ENCODE measurements at regions not wholly inside any gene's neighbourhood (a gene's known extent, or its start where the extent isn't known, plus 50 kb on each side); places are given as distances from the start of the nearest gene placed in this dataset.

GRCh38 chr10:28354511-28354910 is 51.6 kb upstream of the MPP7 start:
- TF ChIP-seq EZH2phosphoT487 (IDR thresholded peaks at IDR 0.05; ENCODE audit: low read depth) = no peak
- TF ChIP-seq CTCF (IDR thresholded peaks at IDR 0.05; ENCODE audit: low read depth, low read length) = no peak
- H3K4me3 ChIP-seq (ENCODE audit: low read length) = no peak overlapping the region
- H2AFZ ChIP-seq (ENCODE audit: low read depth, low read length) = no peak overlapping the region
- H3K27ac ChIP-seq (ENCODE audit: low read length) = no peak overlapping the region
- no peaks in the 10 kb centered on the region for H3K36me3 ChIP-seq (replicated peaks; ENCODE audit: low read depth, low read length)
- H4K20me1 ChIP-seq (ENCODE audit: insufficient read depth, low read length) = no peaks in the 10 kb centered on the region
- H3K9me3 ChIP-seq (ENCODE audit: insufficient read depth, low read length) = no peaks in the 10 kb centered on the region
- no peaks in the 10 kb centered on the region for H3K27me3 ChIP-seq (ENCODE audit: low read depth, low read length)
- no peak overlapping the region for H3K9ac ChIP-seq (ENCODE audit: low read length)
- no peaks in the 10 kb centered on the region for H3K79me2 ChIP-seq (ENCODE audit: low read length)
- H3K4me2 ChIP-seq (ENCODE audit: low read length) = no peak overlapping the region
- no peaks in the 10 kb centered on the region for H3K4me1 ChIP-seq (ENCODE audit: low read length)

GRCh38 chr10:28355376-28355775 is 52.5 kb upstream of the MPP7 start:
- Histone ChIP-seq H3K4me3 (ENCODE audit: low read length) (no peak overlapping the region), H3K27me3 (ENCODE audit: low read depth, low read length) (no peaks in the 10 kb centered on the region), H3K4me2 (ENCODE audit: low read length) (no peak overlapping the region), H3K27ac (ENCODE audit: low read length) (no peak overlapping the region), H3K79me2 (ENCODE audit: low read length) (no peaks in the 10 kb centered on the region), H3K36me3 (replicated peaks; ENCODE audit: low read depth, low read length) (no peaks in the 10 kb centered on the region), H3K9me3 (ENCODE audit: insufficient read depth, low read length) (no peaks in the 10 kb centered on the region), H4K20me1 (ENCODE audit: insufficient read depth, low read length) (no peaks in the 10 kb centered on the region), H3K4me1 (ENCODE audit: low read length) (peaks cover 4% of the 10 kb centered on the region; the same call in 1 of the 2 replicates), H2AFZ (ENCODE audit: low read depth, low read length) (no peak overlapping the region), H3K9ac (ENCODE audit: low read length) (no peak overlapping the region)
- TF ChIP-seq CTCF (IDR thresholded peaks at IDR 0.05; ENCODE audit: low read depth, low read length) (no peak), EZH2phosphoT487 (IDR thresholded peaks at IDR 0.05; ENCODE audit: low read depth) (no peak)

GRCh38 chr10:28359334-28359733 is 56.5 kb upstream of the MPP7 start:
- H3K4me2 ChIP-seq (ENCODE audit: low read length) = no peak overlapping the region
- H4K20me1 ChIP-seq (ENCODE audit: insufficient read depth, low read length) = no peaks in the 10 kb centered on the region
- H3K36me3 ChIP-seq (replicated peaks; ENCODE audit: low read depth, low read length) = no peaks in the 10 kb centered on the region
- H3K79me2 ChIP-seq (ENCODE audit: low read length) = no peaks in the 10 kb centered on the region
- no peaks in the 10 kb centered on the region for H3K27me3 ChIP-seq (ENCODE audit: low read depth, low read length)
- H2AFZ ChIP-seq (ENCODE audit: low read depth, low read length) = no peak overlapping the region
- no peak for TF ChIP-seq EZH2phosphoT487 (IDR thresholded peaks at IDR 0.05; ENCODE audit: low read depth)
- TF ChIP-seq CTCF (IDR thresholded peaks at IDR 0.05; ENCODE audit: low read depth, low read length) = no peak
- H3K27ac ChIP-seq (ENCODE audit: low read length) = no peak overlapping the region
- H3K4me1 ChIP-seq (ENCODE audit: low read length) = peaks cover 6% of the 10 kb centered on the region; the same call in 1 of the 2 replicates
- H3K4me3 ChIP-seq (ENCODE audit: low read length) = no peak overlapping the region
- no peak overlapping the region for H3K9ac ChIP-seq (ENCODE audit: low read length)
- H3K9me3 ChIP-seq (ENCODE audit: insufficient read depth, low read length) = no peaks in the 10 kb centered on the region

GRCh38 chr10:28360175-28360574 is 57.3 kb upstream of the MPP7 start:
- H3K4me2 ChIP-seq (ENCODE audit: low read length) = no peak overlapping the region
- H4K20me1 ChIP-seq (ENCODE audit: insufficient read depth, low read length) = no peaks in the 10 kb centered on the region
- peaks cover 6% of the 10 kb centered on the region for H3K4me1 ChIP-seq (ENCODE audit: low read length)
- no peak overlapping the region for H2AFZ ChIP-seq (ENCODE audit: low read depth, low read length)
- no peak overlapping the region for H3K4me3 ChIP-seq (ENCODE audit: low read length)
- H3K36me3 ChIP-seq (replicated peaks; ENCODE audit: low read depth, low read length) = no peaks in the 10 kb centered on the region
- no peak for TF ChIP-seq CTCF (IDR thresholded peaks at IDR 0.05; ENCODE audit: low read depth, low read length)
- no peaks in the 10 kb centered on the region for H3K27me3 ChIP-seq (ENCODE audit: low read depth, low read length)
- H3K27ac ChIP-seq (ENCODE audit: low read length) = no peak overlapping the region
- no peaks in the 10 kb centered on the region for H3K9me3 ChIP-seq (ENCODE audit: insufficient read depth, low read length)
- no peak overlapping the region for H3K9ac ChIP-seq (ENCODE audit: low read length)
- no peaks in the 10 kb centered on the region for H3K79me2 ChIP-seq (ENCODE audit: low read length)
